K562 (cell line): ENCODE measurements at regions not wholly inside any gene's neighbourhood (a gene's known extent, or its start where the extent isn't known, plus 50 kb on each side); places are given as distances from the start of the nearest gene placed in this dataset.

Experiments used
- ATAC-seq: fragments of 200-7000 bp; cut with Tn5 transposase; 3 replicates; pipeline ENCODE4 v1.9.1; 2020; ENCODE audit warnings: moderate library complexity
- BruUV-seq: library from RNA; stranded (reverse); fragments of 400-500 nt; replicated peaks from 2 replicates; lab custom pipeline; 2021; lab: Mats Ljungman, UMichigan
- CTCF ChIA-PET: fragments of 300-600 bp; formaldehyde crosslinking; extraction: SDS; loops from one replicate; lab custom pipeline; 2021; ENCODE audit warnings: low intra/inter-chr PET ratio; lab: Yijun Ruan, JAX
- POLR2A ChIA-PET: fragments of 300-600, 350-650 bp; sonication (Branson Sonifier 250); formaldehyde crosslinking; extraction: SDS; loops from one replicate; lab custom pipeline; 2021; ENCODE audit warnings: antibody characterized with exemption, inconsistent platforms; lab: Yijun Ruan, JAX
- DNase-seq, 4 experiments: peaks; one replicate each; pipeline versions ENCODE4 v3.0.0 to v3.0.0-alpha.2; 2011 to 2018; ENCODE audit warnings: low spot score in 3 of 4, mixed read lengths in 3 of 4; ENCODE audit errors: extremely low read depth in 1 of 4
- FAIRE-seq: peaks from 2 replicates; lab custom pipeline; 2011; peaks lifted over from hg19 to GRCh38; lab: Jason Lieb, UNC
- H2AFZ ChIP-seq: 2 replicates; pipeline ENCODE4 v1.6.0; 2011; ENCODE audit warnings: low read depth, low read length, control low read depth, inconsistent platforms
- H3K27ac ChIP-seq: fragments of 200-600 bp; 3 replicates; pipeline ENCODE4 v1.8.0; 2011; ENCODE audit warnings: low read depth, mild to moderate bottlenecking, control low read depth, inconsistent platforms, low read length, moderate library complexity, mixed read lengths; ENCODE audit errors: extremely low read depth
- H3K27me3 ChIP-seq, 2 experiments: fragments of 300-600 bp in 1 of 2; 2 replicates in 1 of 2; 3 replicates in 1 of 2; pipeline versions ENCODE4 v1.6.0 to v1.8.0; 2011; ENCODE audit warnings: inconsistent platforms in 2 of 2, low read length in 2 of 2, mild to moderate bottlenecking in 1 of 2, mixed read lengths in 1 of 2, moderate library complexity in 1 of 2; ENCODE audit not compliant: control insufficient read depth in 2 of 2, insufficient read depth in 2 of 2
- H3K36me3 ChIP-seq: fragments of 300-600 bp; 3 replicates; pipeline ENCODE4 v1.8.0; 2011; ENCODE audit warnings: mild to moderate bottlenecking, low read length, inconsistent platforms; ENCODE audit not compliant: control insufficient read depth, insufficient read depth
- H3K4me1 ChIP-seq, 2 experiments: fragments of 200-600 bp in 1 of 2; replicated peaks in 1 of 2; 2 replicates in 1 of 2; 3 replicates in 1 of 2; pipeline versions ENCODE4 v1.5.1 to v1.8.0; 2011; ENCODE audit warnings: inconsistent platforms in 2 of 2, low read length in 2 of 2, mild to moderate bottlenecking in 1 of 2, mixed read lengths in 1 of 2, moderate library complexity in 1 of 2; ENCODE audit not compliant: control insufficient read depth in 2 of 2, insufficient read depth in 2 of 2
- H3K4me2 ChIP-seq: 2 replicates; pipeline ENCODE4 v1.6.1; 2011; ENCODE audit warnings: low read length, control low read depth, inconsistent platforms, mixed read lengths; ENCODE audit not compliant: insufficient read depth
- H3K4me3 ChIP-seq: fragments of 200-600 bp; sonication (generic), shearing (Covaris generic); 2 replicates; pipeline ENCODE4 v1.5.1; 2016; ENCODE audit warnings: control low read depth, inconsistent platforms
- H3K79me2 ChIP-seq: fragments of 200-600 bp; 3 replicates; pipeline ENCODE4 v1.8.0; 2011; ENCODE audit warnings: low read length, inconsistent platforms; ENCODE audit not compliant: control insufficient read depth, insufficient read depth
- H3K9ac ChIP-seq, 2 experiments: 2 replicates each; pipeline versions ENCODE4 v1.6.0 to v1.6.1; 2011; ENCODE audit warnings: low read depth in 2 of 2, low read length in 2 of 2, control low read depth in 1 of 2, inconsistent platforms in 1 of 2, mild to moderate bottlenecking in 1 of 2, mixed read lengths in 1 of 2; ENCODE audit not compliant: insufficient read depth in 1 of 2
- H3K9me1 ChIP-seq: one replicate; pipeline ENCODE4 v1.6.0; 2011; ENCODE audit warnings: inconsistent platforms, mild to moderate bottlenecking, low read length, moderate library complexity; ENCODE audit not compliant: control insufficient read depth, insufficient read depth
- H3K9me3 ChIP-seq: replicated peaks from 2 replicates; pipeline ENCODE4 v1.5.1; 2011; ENCODE audit warnings: low read depth, low read length, inconsistent platforms; ENCODE audit not compliant: control insufficient read depth, insufficient read depth
- H4K20me1 ChIP-seq: replicated peaks from 2 replicates; pipeline ENCODE4 v1.6.1; 2011; ENCODE audit warnings: low read length, inconsistent platforms, mixed read lengths; ENCODE audit not compliant: control insufficient read depth, insufficient read depth
- CREBBP ChIP-seq: IDR thresholded peaks from one replicate; pipeline ENCODE4 v1.6.1; 2012; ENCODE audit warnings: low read depth, mild to moderate bottlenecking, control low read depth, inconsistent platforms, low read length
- CSDE1 ChIP-seq, 2 experiments: fragments of 450-650 bp; IDR thresholded peaks; 2 replicates each; pipeline ENCODE4 v1.6.1; 2016; ENCODE audit warnings: mild to moderate bottlenecking in 1 of 2
- ELF4 ChIP-seq: fragments of 450-650 bp; formaldehyde crosslinking; IDR thresholded peaks from 2 replicates; pipeline ENCODE4 v1.4.0; 2022; ENCODE audit warnings: missing genetic modification characterization
- FOXM1 ChIP-seq, 2 experiments: fragments of 450-650 bp in 1 of 2; sonication (generic) in 1 of 2; formaldehyde crosslinking in 1 of 2; IDR thresholded peaks; 2 replicates each; pipeline versions ENCODE4 v1.6.1 to v1.9.0; 2017 to 2022; ENCODE audit warnings: low read depth in 2 of 2, mild to moderate bottlenecking in 2 of 2, missing genetic modification reagents in 1 of 2, moderate library complexity in 1 of 2
- HLTF ChIP-seq: fragments of 450-650 bp; IDR thresholded peaks from 2 replicates; pipeline ENCODE4 v1.6.1; 2016
- MAZ ChIP-seq, 2 experiments: fragments of 450-650 bp in 1 of 2; sonication (generic) in 1 of 2; formaldehyde crosslinking; IDR thresholded peaks in 1 of 2; conservative IDR thresholded peaks in 1 of 2; 2 replicates each; pipeline versions ENCODE4 v1.4.0 to v1.5.0; 2020; ENCODE audit warnings: mild to moderate bottlenecking in 1 of 2, missing genetic modification reagents in 1 of 2
- PRDM10 ChIP-seq: fragments of 450-650 bp; IDR thresholded peaks from 2 replicates; pipeline ENCODE4 v1.6.1; 2018; ENCODE audit not compliant: partially characterized antibody
- RCOR1 ChIP-seq, 2 experiments: IDR thresholded peaks; 2 replicates each; pipeline ENCODE4 v1.6.1; 2012; ENCODE audit warnings: low read depth in 2 of 2, low read length in 2 of 2, borderline replicate concordance in 1 of 2, improper control_type of control experiment in 1 of 2
- SMARCB1 ChIP-seq: IDR thresholded peaks from 2 replicates; pipeline ENCODE4 v1.6.1; 2011; ENCODE audit warnings: improper control_type of control experiment, low read depth; ENCODE audit not compliant: insufficient read length
- TAF9B ChIP-seq: fragments of 450-650 bp; IDR thresholded peaks from 2 replicates; pipeline ENCODE4 v1.6.1; 2018; ENCODE audit warnings: mild to moderate bottlenecking; ENCODE audit not compliant: partially characterized antibody
- ZNF134 ChIP-seq: fragments of 250-450 bp; sonication (Bioruptor Pico); conservative IDR thresholded peaks from 2 replicates; pipeline ENCODE4 v1.4.0; 2020
- ZNF23 ChIP-seq: fragments of 250-450 bp; sonication (Bioruptor Pico); IDR thresholded peaks from 2 replicates; pipeline ENCODE4 v1.4.0; 2020; ENCODE audit warnings: mild to moderate bottlenecking
- ZNF280A ChIP-seq: fragments of 450-650 bp; IDR thresholded peaks from 2 replicates; pipeline ENCODE4 v1.6.1; 2018; ENCODE audit warnings: mild to moderate bottlenecking, low read depth; ENCODE audit not compliant: partially characterized antibody
- ZNF644 ChIP-seq: fragments of 200-800 bp; sonication (Bioruptor generic); IDR thresholded peaks from 2 replicates; pipeline ENCODE4 v1.6.1; 2016; ENCODE audit warnings: low read depth, missing genetic modification characterization, missing compliant biosample characterization
- WGBS: fragments of 100-300 bp; shearing (Covaris generic); methylation state at CpG from one replicate; pipeline ENCODE4 v1.1.6; 2016; ENCODE audit warnings: low coverage, mixed read lengths; ENCODE audit not compliant: insufficient coverage; ENCODE audit errors: missing lambda C conversion rate; 5-methylcytosine and 5-hydroxymethylcytosine counted together
- in situ Hi-C: fragments of 300-500 bp; cut with MboI; formaldehyde crosslinking; loops from 4 replicates; pipeline ENCODE4 v1.15.0; 2018; ENCODE audit warnings: inconsistent platforms, mixed read lengths
- intact Hi-C: fragments of 100-400 bp; cut with micrococcal nuclease; formaldehyde crosslinking; loops from 2 replicates; pipeline ENCODE4 v1.14.2; 2022
- TF ChIP-seq, protein P1 (sequence below): fragments of 250-450 bp; sonication (Bioruptor Pico); IDR thresholded peaks from 2 replicates; pipeline ENCODE4 v1.8.0; 2022; ENCODE audit warnings: inconsistent platforms
- TF ChIP-seq, protein P2 (sequence below): fragments of 250-450 bp; sonication (Bioruptor Pico); IDR thresholded peaks from 2 replicates; pipeline ENCODE4 v1.6.1; 2021; ENCODE audit warnings: mild to moderate bottlenecking

DNA sequence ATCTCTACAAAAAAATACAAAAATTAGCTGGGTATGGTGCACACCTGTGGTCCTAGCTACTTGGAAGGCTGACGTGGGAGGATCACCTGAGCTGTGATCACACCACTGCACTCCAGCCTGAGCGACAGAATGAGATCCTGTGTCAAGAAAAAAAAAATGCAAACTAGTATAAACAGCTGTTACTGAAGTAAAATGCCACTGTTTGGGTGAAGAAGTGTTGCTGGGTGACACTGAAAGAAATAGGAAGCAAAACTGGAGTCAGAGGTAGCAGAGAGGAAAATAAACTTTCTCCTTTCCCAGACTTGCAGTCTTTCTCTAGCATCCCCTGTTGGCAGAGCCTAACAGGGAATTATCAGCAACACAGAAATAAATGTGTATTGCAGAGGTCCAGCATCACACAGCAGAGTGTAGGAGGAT lies 241.2 kb upstream of the PREP start:
- Histone ChIP-seq H3K4me2 (no peak overlapping the region), H4K20me1 (no peaks in the 10 kb centered on the region), H2AFZ (no peak overlapping the region), H3K4me3 (no peak overlapping the region), H3K79me2 (no peaks in the 10 kb centered on the region), H3K27ac (no peak overlapping the region), H3K27me3 (peaks cover 3 to 4% of the 10 kb centered on the region in 2 experiments; a peak in 3 of 5 replicates), H3K9me3 (no peaks in the 10 kb centered on the region), H3K36me3 (no peaks in the 10 kb centered on the region), H3K9ac (no peak overlapping the region), H3K4me1 (no peaks in the 10 kb centered on the region; a peak in 1 of 5 replicates), H3K9me1 (no peaks in the 10 kb centered on the region)
- intact Hi-C loops = no loop called here
- ChIA-PET CTCF (no interaction called here), POLR2A (interaction anchor here (0.6 kb wide), 1 partner anchor 348 kb away, joined by 3 read pairs; no protein-coding TSS in a partner anchor)
- FAIRE-seq (no peak), ATAC-seq (no peak), DNase-seq (no peak)
- BruUV-seq = no TSS peak
- in situ Hi-C loops = no loop called here
- 0% methylated on average over 2 of the region's 2 CpGs for WGBS
- TF ChIP-seq SMARCB1 (no peak), CSDE1 (IDR thresholded peaks at IDR 0.05) (no peak), PRDM10 (no peak), TAF9B (no peak), MAZ (CRISPR knock-in tag; conservative IDR thresholded peaks at IDR 0.05 in 1 of 2, IDR thresholded peaks at IDR 0.05 in 1 of 2) (no peak), HLTF (no peak), ZNF134 (no peak), ZNF23 (CRISPR knock-in tag) (no peak), ELF4 (CRISPR knock-in tag) (no peak), RCOR1 (IDR thresholded peaks at IDR 0.05; ENCODE audit: borderline replicate concordance in 1 of 2, low read depth in 2 of 2, low read length in 2 of 2) (no peak), ZNF280A (no peak), FOXM1 (IDR thresholded peaks at IDR 0.05; ENCODE audit: low read depth) (no peak), FOXM1 (CRISPR knock-in tag; IDR thresholded peaks at IDR 0.05; ENCODE audit: low read depth) (no peak), CREBBP (no peak), ZNF644 (tag) (no peak)
- TF ChIP-seq, protein P1, sequence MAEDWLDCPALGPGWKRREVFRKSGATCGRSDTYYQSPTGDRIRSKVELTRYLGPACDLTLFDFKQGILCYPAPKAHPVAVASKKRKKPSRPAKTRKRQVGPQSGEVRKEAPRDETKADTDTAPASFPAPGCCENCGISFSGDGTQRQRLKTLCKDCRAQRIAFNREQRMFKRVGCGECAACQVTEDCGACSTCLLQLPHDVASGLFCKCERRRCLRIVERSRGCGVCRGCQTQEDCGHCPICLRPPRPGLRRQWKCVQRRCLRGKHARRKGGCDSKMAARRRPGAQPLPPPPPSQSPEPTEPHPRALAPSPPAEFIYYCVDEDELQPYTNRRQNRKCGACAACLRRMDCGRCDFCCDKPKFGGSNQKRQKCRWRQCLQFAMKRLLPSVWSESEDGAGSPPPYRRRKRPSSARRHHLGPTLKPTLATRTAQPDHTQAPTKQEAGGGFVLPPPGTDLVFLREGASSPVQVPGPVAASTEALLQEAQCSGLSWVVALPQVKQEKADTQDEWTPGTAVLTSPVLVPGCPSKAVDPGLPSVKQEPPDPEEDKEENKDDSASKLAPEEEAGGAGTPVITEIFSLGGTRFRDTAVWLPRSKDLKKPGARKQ (CRISPR knock-in tag) = no peak
- TF ChIP-seq, protein P2, sequence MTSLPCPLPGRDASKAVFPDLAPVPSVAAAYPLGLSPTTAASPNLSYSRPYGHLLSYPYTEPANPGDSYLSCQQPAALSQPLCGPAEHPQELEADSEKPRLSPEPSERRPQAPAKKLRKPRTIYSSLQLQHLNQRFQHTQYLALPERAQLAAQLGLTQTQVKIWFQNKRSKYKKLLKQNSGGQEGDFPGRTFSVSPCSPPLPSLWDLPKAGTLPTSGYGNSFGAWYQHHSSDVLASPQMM (CRISPR knock-in tag) = no peak
